Effector memory CD4-positive, alpha-beta T cell (primary cell): ENCODE measurements at regions not wholly inside any gene's neighbourhood (a gene's known extent, or its start where the extent isn't known, plus 50 kb on each side); places are given as distances from the start of the nearest gene placed in this dataset.

Experiments
- DNase-seq, 3 donors: peaks; one replicate each; pipeline ENCODE4 v3.0.0-alpha.2; 2020
- H3K27ac ChIP-seq: 2 replicates; pipeline ENCODE4 v1.7.0; 2013; ENCODE audit warnings: mild to moderate bottlenecking, low read length, moderate library complexity; ENCODE audit not compliant: insufficient read depth, poor library complexity, severe bottlenecking
- H3K27me3 ChIP-seq: replicated peaks from 2 replicates; pipeline ENCODE4 v1.7.0; 2013; ENCODE audit warnings: mild to moderate bottlenecking, low read length; ENCODE audit not compliant: insufficient read depth, control insufficient read depth, poor library complexity, severe bottlenecking
- H3K36me3 ChIP-seq: 2 replicates; pipeline ENCODE4 v1.7.0; 2013; ENCODE audit warnings: mild to moderate bottlenecking, low read length, moderate library complexity; ENCODE audit not compliant: control insufficient read depth, insufficient read depth
- H3K4me1 ChIP-seq: 2 replicates; pipeline ENCODE4 v1.7.0; 2013; ENCODE audit warnings: low read length, mild to moderate bottlenecking; ENCODE audit not compliant: control insufficient read depth, insufficient read depth, poor library complexity, severe bottlenecking
- H3K4me3 ChIP-seq: 2 replicates; pipeline ENCODE4 v1.7.0; 2013; ENCODE audit warnings: low read length, low read depth, mild to moderate bottlenecking; ENCODE audit not compliant: insufficient read depth, poor library complexity, severe bottlenecking
- H3K9me3 ChIP-seq: 2 replicates; pipeline ENCODE4 v1.7.0; 2013; ENCODE audit warnings: mild to moderate bottlenecking, low read length, moderate library complexity; ENCODE audit not compliant: control insufficient read depth

GRCh38 chr1:224533517-224533916 is 82.6 kb upstream of the CNIH3 start:
- Histone ChIP-seq H3K9me3 (no peaks in the 10 kb centered on the region), H3K27me3 (no peaks in the 10 kb centered on the region), H3K4me3 (no peak overlapping the region), H3K4me1 (no peaks in the 10 kb centered on the region), H3K36me3 (no peaks in the 10 kb centered on the region), H3K27ac (no peak overlapping the region)
- no peak for DNase-seq

GRCh38 chr1:224534731-224535130 is 81.4 kb upstream of the CNIH3 start:
- Histone ChIP-seq H3K4me1 (no peaks in the 10 kb centered on the region), H3K4me3 (no peak overlapping the region), H3K9me3 (no peaks in the 10 kb centered on the region), H3K27me3 (no peaks in the 10 kb centered on the region), H3K36me3 (no peaks in the 10 kb centered on the region), H3K27ac (no peak overlapping the region)
- DNase-seq: no peak

GRCh38 chr1:224535641-224536040 is 80.5 kb upstream of the CNIH3 start:
- H3K36me3 ChIP-seq: no peaks in the 10 kb centered on the region
- H3K9me3 ChIP-seq: no peaks in the 10 kb centered on the region
- no peak for DNase-seq
- H3K27ac ChIP-seq: no peak overlapping the region
- H3K4me3 ChIP-seq: no peak overlapping the region
- no peaks in the 10 kb centered on the region for H3K27me3 ChIP-seq
- H3K4me1 ChIP-seq: no peaks in the 10 kb centered on the region

- Histone ChIP-seq H3K4me3 (no peak overlapping the region), H3K27ac (no peak overlapping the region), H3K36me3 (no peaks in the 10 kb centered on the region), H3K9me3 (no peaks in the 10 kb centered on the region), H3K27me3 (no peaks in the 10 kb centered on the region), H3K4me1 (no peaks in the 10 kb centered on the region)
- no peak for DNase-seq
These were observed 76.1 kb upstream of the CNIH3 start for GRCh38 chr1:224539971-224540370.

- H3K4me1 ChIP-seq: no peaks in the 10 kb centered on the region
- no peaks in the 10 kb centered on the region for H3K27me3 ChIP-seq
- H3K4me3 ChIP-seq: no peak overlapping the region
- no peak overlapping the region for H3K27ac ChIP-seq
- H3K9me3 ChIP-seq: no peaks in the 10 kb centered on the region
- DNase-seq: no peak
- no peaks in the 10 kb centered on the region for H3K36me3 ChIP-seq
These were observed 75.6 kb upstream of the CNIH3 start for GRCh38 chr1:224540535-224540934.

- no peak for DNase-seq
- H3K27ac ChIP-seq: no peak overlapping the region
- no peaks in the 10 kb centered on the region for H3K9me3 ChIP-seq
- H3K4me3 ChIP-seq: no peak overlapping the region
- no peaks in the 10 kb centered on the region for H3K4me1 ChIP-seq
- no peaks in the 10 kb centered on the region for H3K27me3 ChIP-seq
- no peaks in the 10 kb centered on the region for H3K36me3 ChIP-seq
These were observed 74.9 kb upstream of the CNIH3 start for GRCh38 chr1:224541072-224541790.

GRCh38 chr1:224541901-224542630 is 74.1 kb upstream of the CNIH3 start:
- H3K27me3 ChIP-seq: no peaks in the 10 kb centered on the region
- no peaks in the 10 kb centered on the region for H3K9me3 ChIP-seq
- H3K4me3 ChIP-seq: no peak overlapping the region
- no peaks in the 10 kb centered on the region for H3K36me3 ChIP-seq
- no peaks in the 10 kb centered on the region for H3K4me1 ChIP-seq
- H3K27ac ChIP-seq: no peak overlapping the region
- DNase-seq: no peak

- no peaks in the 10 kb centered on the region for H3K36me3 ChIP-seq
- no peak for DNase-seq
- H3K27me3 ChIP-seq: no peaks in the 10 kb centered on the region
- no peaks in the 10 kb centered on the region for H3K4me1 ChIP-seq
- H3K27ac ChIP-seq: no peak overlapping the region
- H3K9me3 ChIP-seq: no peaks in the 10 kb centered on the region
- no peak overlapping the region for H3K4me3 ChIP-seq
These were observed 73.2 kb upstream of the CNIH3 start for GRCh38 chr1:224542783-224543440.

DNA sequence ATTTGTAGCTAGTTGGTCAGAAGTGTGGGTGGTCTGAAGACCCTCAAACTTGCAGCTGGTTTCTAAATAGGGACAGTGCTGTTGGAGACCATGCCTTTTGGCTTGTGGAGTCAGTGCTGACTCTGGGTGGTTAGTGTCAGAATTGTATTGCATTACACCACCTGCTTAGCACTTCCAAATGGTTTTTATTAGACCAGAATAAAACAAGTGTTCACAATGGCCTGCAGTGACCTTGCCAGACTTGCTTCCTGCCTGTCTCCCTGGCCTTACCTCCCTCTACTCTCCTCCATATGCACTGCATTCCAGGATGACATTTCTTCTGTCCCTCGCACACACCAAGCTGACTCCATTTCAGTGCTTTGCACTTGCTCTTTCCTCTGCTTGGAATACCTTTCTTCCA is 72.7 kb upstream of the CNIH3 start:
- no peak overlapping the region for H3K27ac ChIP-seq
- no peaks in the 10 kb centered on the region for H3K27me3 ChIP-seq
- H3K4me3 ChIP-seq: no peak overlapping the region
- no peak for DNase-seq
- no peaks in the 10 kb centered on the region for H3K36me3 ChIP-seq
- H3K4me1 ChIP-seq: no peaks in the 10 kb centered on the region
- no peaks in the 10 kb centered on the region for H3K9me3 ChIP-seq
